H1 (cell line): ENCODE measurements at regions not wholly inside any gene's neighbourhood (a gene's known extent, or its start where the extent isn't known, plus 50 kb on each side); places are given as distances from the start of the nearest gene placed in this dataset.

ENCODE experiments used
- CTCF ChIA-PET: fragments of 300-600 bp; sonication (Branson Sonifier 250); formaldehyde crosslinking; loops from one replicate; lab custom pipeline; 2021; ENCODE audit not compliant: partially characterized antibody; lab: Charles Lee
- POLR2A ChIA-PET: fragments of 300-600 bp; sonication (Branson Sonifier 250); formaldehyde crosslinking; loops from one replicate; lab custom pipeline; 2021; ENCODE audit warnings: inconsistent platforms; ENCODE audit not compliant: partially characterized antibody; lab: Charles Lee
- DNase-seq, 2 experiments: peaks; one replicate each; pipeline versions ENCODE4 v3.0.0 to v3.0.0-alpha.2; 2010 to 2022; ENCODE audit warnings: low spot score in 2 of 2, low read depth in 1 of 2, mixed read lengths in 1 of 2
- FAIRE-seq: peaks from 2 replicates; lab custom pipeline; 2011; peaks lifted over from hg19 to GRCh38; lab: Jason Lieb, UNC
- H2AFZ ChIP-seq: 2 replicates; pipeline ENCODE4 v1.8.1; 2012; ENCODE audit warnings: low read length, inconsistent platforms
- H2AK5ac ChIP-seq: 2 replicates; pipeline ENCODE4 v1.6.1; 2013; ENCODE audit warnings: low read depth, low read length
- H2BK120ac ChIP-seq: replicated peaks from 2 replicates; pipeline ENCODE3; 2013; ENCODE audit warnings: low read depth, low read length, inconsistent platforms
- H2BK12ac ChIP-seq: 2 replicates; pipeline ENCODE4 v1.6.1; 2013; ENCODE audit warnings: low read depth, low read length
- H2BK15ac ChIP-seq: 2 replicates; pipeline ENCODE4 v1.6.1; 2013; ENCODE audit warnings: low read length
- H2BK20ac ChIP-seq: 2 replicates; pipeline ENCODE4 v1.6.1; 2013; ENCODE audit warnings: low read length
- H2BK5ac ChIP-seq: 2 replicates; pipeline ENCODE4 v1.6.1; 2013; ENCODE audit warnings: low read depth, low read length
- H3K14ac ChIP-seq: 2 replicates; pipeline ENCODE4 v1.6.1; 2013; ENCODE audit warnings: inconsistent platforms; ENCODE audit not compliant: insufficient read length
- H3K18ac ChIP-seq: 2 replicates; pipeline ENCODE4 v1.6.1; 2013; ENCODE audit warnings: low read length; ENCODE audit errors: extremely low read depth
- H3K23ac ChIP-seq: 2 replicates; pipeline ENCODE4 v1.6.1; 2013; ENCODE audit warnings: inconsistent platforms; ENCODE audit not compliant: insufficient read length
- H3K23me2 ChIP-seq: 2 replicates; pipeline ENCODE4 v1.6.1; 2013; ENCODE audit warnings: low read depth, low read length
- H3K27ac ChIP-seq: 2 replicates; pipeline ENCODE4 v1.6.1; 2011; ENCODE audit warnings: low read depth, low read length, inconsistent platforms
- H3K27me3 ChIP-seq, 4 experiments: replicated peaks in 1 of 4; 1 replicate in 1 of 4; 2 replicates in 3 of 4; pipeline versions ENCODE4 v1.6.1 to v1.8.1; 2011 to 2013; ENCODE audit warnings: low read length in 3 of 4, mild to moderate bottlenecking in 3 of 4, inconsistent platforms in 2 of 4, mixed read lengths in 2 of 4, moderate library complexity in 1 of 4; ENCODE audit not compliant: control insufficient read depth in 3 of 4, insufficient read depth in 3 of 4; ENCODE audit errors: extremely low read depth in 1 of 4
- H3K36me3 ChIP-seq, 4 experiments: 2 replicates each; pipeline versions ENCODE4 v1.6.1 to v1.8.1; 2011 to 2013; ENCODE audit warnings: mild to moderate bottlenecking in 4 of 4, low read length in 3 of 4, moderate library complexity in 2 of 4, control low read depth in 1 of 4, inconsistent platforms in 1 of 4; ENCODE audit not compliant: insufficient read depth in 4 of 4, control insufficient read depth in 2 of 4
- H3K4ac ChIP-seq: replicated peaks from 2 replicates; pipeline ENCODE3; 2013; ENCODE audit warnings: low read length, low read depth, mixed read lengths, inconsistent platforms; ENCODE audit not compliant: insufficient read length
- H3K4me1 ChIP-seq, 4 experiments: replicated peaks in 1 of 4; 1 replicate in 1 of 4; 2 replicates in 3 of 4; pipeline versions ENCODE4 v1.6.1 to v1.8.1; 2011 to 2013; ENCODE audit warnings: low read length in 3 of 4, inconsistent platforms in 2 of 4, mixed read lengths in 1 of 4; ENCODE audit not compliant: insufficient read depth in 4 of 4, control insufficient read depth in 3 of 4
- H3K4me2 ChIP-seq, 2 experiments: 2 replicates each; pipeline versions ENCODE4 v1.6.1 to v1.8.1; 2011 to 2013; ENCODE audit warnings: low read depth in 2 of 2, low read length in 2 of 2, control low read depth in 1 of 2, inconsistent platforms in 1 of 2, mild to moderate bottlenecking in 1 of 2; ENCODE audit not compliant: insufficient read depth in 1 of 2
- H3K4me3 ChIP-seq, 4 experiments: fragments of 200-600, 300-600 bp in 1 of 4; sonication (generic), shearing (Covaris generic), sonication (Bioruptor Twin) in 1 of 4; 2 replicates each; pipeline versions ENCODE4 v1.5.1 to v1.8.1; 2011 to 2016; ENCODE audit warnings: low read length in 4 of 4, low read depth in 3 of 4, control low read depth in 2 of 4, inconsistent platforms in 2 of 4, mild to moderate bottlenecking in 2 of 4, mixed read lengths in 1 of 4, moderate library complexity in 1 of 4; ENCODE audit not compliant: insufficient read depth in 2 of 4; ENCODE audit errors: extremely low read depth in 1 of 4
- H3K56ac ChIP-seq: replicated peaks from 2 replicates; pipeline ENCODE3; 2013; ENCODE audit warnings: low read depth, mild to moderate bottlenecking, mixed read lengths, low read length, inconsistent platforms; ENCODE audit not compliant: insufficient read length
- H3K79me1 ChIP-seq: 2 replicates; pipeline ENCODE4 v1.6.1; 2013; ENCODE audit warnings: low read depth, low read length, control low read depth
- H3K79me2 ChIP-seq, 2 experiments: 2 replicates each; pipeline versions ENCODE4 v1.6.1 to v1.8.1; 2012 to 2013; ENCODE audit warnings: low read length in 2 of 2, mild to moderate bottlenecking in 2 of 2, inconsistent platforms in 1 of 2; ENCODE audit not compliant: insufficient read depth in 2 of 2, control insufficient read depth in 1 of 2
- H3K9ac ChIP-seq, 4 experiments: replicated peaks in 1 of 4; 1 replicate in 1 of 4; 2 replicates in 3 of 4; pipeline versions ENCODE4 v1.6.1 to v1.8.1; 2011 to 2013; ENCODE audit warnings: low read depth in 3 of 4, low read length in 3 of 4, control low read depth in 2 of 4, mild to moderate bottlenecking in 2 of 4, moderate library complexity in 2 of 4, inconsistent platforms in 1 of 4; ENCODE audit errors: extremely low read depth in 1 of 4
- H3K9me3 ChIP-seq, 2 experiments: 2 replicates each; pipeline versions ENCODE4 v1.6.1 to v1.8.1; 2012 to 2013; ENCODE audit warnings: mild to moderate bottlenecking in 2 of 2, moderate library complexity in 2 of 2, control low read depth in 1 of 2, inconsistent platforms in 1 of 2, low read depth in 1 of 2, low read length in 1 of 2, mixed read lengths in 1 of 2; ENCODE audit not compliant: insufficient read depth in 2 of 2
- H4K20me1 ChIP-seq, 2 experiments: replicated peaks in 1 of 2; 2 replicates each; pipeline versions ENCODE3 to v1.8.1; 2011 to 2013; ENCODE audit warnings: inconsistent platforms in 2 of 2, low read length in 2 of 2, mild to moderate bottlenecking in 1 of 2; ENCODE audit not compliant: insufficient read depth in 2 of 2, control insufficient read depth in 1 of 2
- H4K5ac ChIP-seq: 2 replicates; pipeline ENCODE4 v1.6.1; 2013; ENCODE audit warnings: low read length, low read depth, mixed read lengths, inconsistent platforms; ENCODE audit not compliant: insufficient read length
- H4K8ac ChIP-seq: 2 replicates; pipeline ENCODE4 v1.8.0; 2013; ENCODE audit warnings: mild to moderate bottlenecking, moderate library complexity, low read length, inconsistent platforms; ENCODE audit not compliant: insufficient read depth; ENCODE audit errors: extremely low read depth
- H4K91ac ChIP-seq: replicated peaks from 2 replicates; pipeline ENCODE3; 2013; ENCODE audit warnings: low read length, mixed read lengths, inconsistent platforms; ENCODE audit not compliant: insufficient read length
- ATF3 ChIP-seq: IDR thresholded peaks from 2 replicates; pipeline ENCODE4 v1.6.1; 2011; ENCODE audit warnings: low read depth, mild to moderate bottlenecking, low read length; ENCODE audit not compliant: insufficient read depth
- BACH1 ChIP-seq: IDR thresholded peaks from 2 replicates; pipeline ENCODE4 v1.6.1; 2012; ENCODE audit warnings: low read length, improper control_type of control experiment
- CHD1 ChIP-seq: IDR thresholded peaks from 2 replicates; pipeline ENCODE4 v1.6.1; 2012; ENCODE audit warnings: low read depth, low read length, improper control_type of control experiment
- CREB1 ChIP-seq: IDR thresholded peaks from 2 replicates; pipeline ENCODE4 v1.6.1; 2012; ENCODE audit warnings: inconsistent platforms
- E2F6 ChIP-seq: IDR thresholded peaks from 2 replicates; pipeline ENCODE4 v1.6.1; 2012; ENCODE audit warnings: inconsistent platforms
- GTF2F1 ChIP-seq: IDR thresholded peaks from 2 replicates; pipeline ENCODE4 v1.6.1; 2012; ENCODE audit warnings: low read depth, low read length, improper control_type of control experiment, borderline replicate concordance
- HDAC6 ChIP-seq: IDR thresholded peaks from one replicate; pipeline ENCODE4 v1.7.1; 2012; ENCODE audit warnings: low read depth, mild to moderate bottlenecking, inconsistent platforms, low read length, moderate library complexity
- JUN ChIP-seq: IDR thresholded peaks from 2 replicates; pipeline ENCODE4 v1.6.1; 2011; ENCODE audit warnings: low read depth, mild to moderate bottlenecking, improper control_type of control experiment, low read length
- JUND ChIP-seq: IDR thresholded peaks from 2 replicates; pipeline ENCODE4 v1.6.1; 2011; ENCODE audit warnings: mild to moderate bottlenecking, improper control_type of control experiment, low read length
- NANOG ChIP-seq: IDR thresholded peaks from 2 replicates; pipeline ENCODE4 v1.6.1; 2011; ENCODE audit warnings: low read length, low read depth, mild to moderate bottlenecking, inconsistent platforms; ENCODE audit not compliant: insufficient read depth, poor library complexity, severe bottlenecking
- PHF8 ChIP-seq: fragments of 200-600 bp; sonication (generic); conservative IDR thresholded peaks from 2 replicates; pipeline ENCODE4 v1.7.1; 2012; ENCODE audit warnings: low read depth, mild to moderate bottlenecking, inconsistent platforms, low read length, moderate library complexity
- POU5F1 ChIP-seq: IDR thresholded peaks from 2 replicates; pipeline ENCODE4 v1.6.1; 2011; ENCODE audit warnings: low read depth, mild to moderate bottlenecking, low read length, moderate library complexity
- RXRA ChIP-seq: IDR thresholded peaks from 2 replicates; pipeline ENCODE4 v1.6.1; 2011; ENCODE audit warnings: low read depth, mild to moderate bottlenecking, low read length, moderate library complexity; ENCODE audit not compliant: insufficient read depth
- SAP30 ChIP-seq: fragments of 300-600 bp; sonication (generic); IDR thresholded peaks from 2 replicates; pipeline ENCODE4 v1.7.1; 2012; ENCODE audit warnings: low read length, moderate library complexity, mild to moderate bottlenecking, inconsistent platforms; ENCODE audit not compliant: insufficient read depth, insufficient replicate concordance
- YY1 ChIP-seq: IDR thresholded peaks from 2 replicates; pipeline ENCODE4 v1.6.1; 2011; ENCODE audit warnings: low read depth, mild to moderate bottlenecking, low read length
- WGBS, 2 experiments: shearing (Covaris generic) in 1 of 2; methylation state at CpG; one replicate each; pipeline versions ENCODE4 v1.1.6 to v1.1.7; 2013 to 2015; ENCODE audit warnings: low lambda C conversion rate in 2 of 2, mixed read lengths in 2 of 2, inconsistent platforms in 1 of 2, low coverage in 1 of 2, missing lambda C conversion rate in 1 of 2; ENCODE audit not compliant: insufficient replicate concordance in 2 of 2, insufficient coverage in 1 of 2, insufficient read length in 1 of 2; ENCODE audit errors: extremely low coverage in 1 of 2, missing lambda C conversion rate in 1 of 2; 5-methylcytosine and 5-hydroxymethylcytosine counted together

- Histone ChIP-seq H3K9me3 (peaks cover 0 to 6% of the 10 kb centered on the region in 2 experiments; a peak in 1 of 4 replicates), H3K4ac (no peak overlapping the region), H3K56ac (no peak overlapping the region), H3K79me1 (no peaks in the 10 kb centered on the region), H4K91ac (no peak overlapping the region), H4K5ac (no peak overlapping the region), H3K14ac (no peak overlapping the region), H3K4me2 (no peak overlapping the region), H4K8ac (no peak overlapping the region), H2BK15ac (no peak overlapping the region), H2AFZ (no peak overlapping the region), H3K79me2 (no peaks in the 10 kb centered on the region), H2BK20ac (no peak overlapping the region), H2BK120ac (no peak overlapping the region), H3K4me3 (no peak overlapping the region), H2AK5ac (no peak overlapping the region), H3K18ac (no peak overlapping the region), H3K27me3 (no peaks in the 10 kb centered on the region), H3K36me3 (no peaks in the 10 kb centered on the region), H3K4me1 (no peaks in the 10 kb centered on the region), H3K9ac (no peak overlapping the region), H3K27ac (no peak overlapping the region), H2BK12ac (no peak overlapping the region), H3K23me2 (no peaks in the 10 kb centered on the region), H3K23ac (no peak overlapping the region), H4K20me1 (no peaks in the 10 kb centered on the region), H2BK5ac (no peak overlapping the region)
- POLR2A ChIA-PET = no interaction called here
- 89% methylated on average over 1 of the region's 1 CpG; no CpG with 5 or more reads in 1 of the 2 experiments for WGBS, 2 experiments
- CTCF ChIA-PET = no interaction called here
- no peak for FAIRE-seq
- DNase-seq = no peak
- TF ChIP-seq ATF3 = no peak
- TF ChIP-seq SAP30 = no peak
- TF ChIP-seq BACH1 = no peak
- TF ChIP-seq NANOG = no peak
- no peak for TF ChIP-seq GTF2F1
- TF ChIP-seq JUND = no peak
- TF ChIP-seq PHF8 = no peak
- TF ChIP-seq E2F6 = no peak
- no peak for TF ChIP-seq POU5F1
- TF ChIP-seq CHD1 = no peak
- no peak for TF ChIP-seq HDAC6
- TF ChIP-seq CREB1 = no peak
- TF ChIP-seq RXRA = no peak
- no peak for TF ChIP-seq YY1
- TF ChIP-seq JUN = no peak
These were observed 172.3 kb upstream of the ADCY1 start for GRCh38 chr7:45401851-45402250.
